Ascending aorta (tissue), 2 donors: ENCODE measurements at regions not wholly inside any gene's neighbourhood (a gene's known extent, or its start where the extent isn't known, plus 50 kb on each side); places are given as distances from the start of the nearest gene placed in this dataset.

Experiments used
- DNase-seq, 2 donors: peaks; one replicate each; pipeline ENCODE4 v3.0.0-alpha.2; 2019; ENCODE audit warnings: low spot score in 2 of 2
- H3K27ac ChIP-seq, 2 donors: fragments of 200-600 bp; sonication (generic); one replicate each; pipeline ENCODE4 v1.5.1; 2016 to 2017; ENCODE audit warnings: mild to moderate bottlenecking in 1 of 2
- H3K27me3 ChIP-seq: fragments of 200-600 bp; sonication (generic); one replicate; pipeline ENCODE4 v1.5.1; 2017
- H3K36me3 ChIP-seq, 2 donors: fragments of 200-600 bp; sonication (generic); one replicate each; pipeline ENCODE4 v1.5.1; 2016
- H3K4me1 ChIP-seq, 2 donors: fragments of 200-600 bp; sonication (generic); one replicate each; pipeline ENCODE4 v1.5.1; 2016 to 2017; ENCODE audit warnings: mild to moderate bottlenecking in 1 of 2
- H3K4me3 ChIP-seq, 2 donors: fragments of 200-600 bp; sonication (generic); one replicate each; pipeline ENCODE4 v1.5.1; 2016 to 2017; ENCODE audit warnings: mild to moderate bottlenecking in 1 of 2
- H3K9me3 ChIP-seq, 2 donors: fragments of 200-600 bp; sonication (generic); one replicate each; pipeline ENCODE4 v1.5.1; 2016
- CTCF ChIP-seq, 3 experiments: fragments of 200-600 bp in 2 of 3; fragments of 450-650 bp in 1 of 3; sonication (generic) in 2 of 3; IDR thresholded peaks; one replicate each; pipeline ENCODE4 v1.5.1; 2016 to 2019; ENCODE audit warnings: antibody characterized with exemption in 3 of 3, mild to moderate bottlenecking in 1 of 3, moderate library complexity in 1 of 3
- intact Hi-C: fragments of 100-400 bp; cut with DNase I; formaldehyde crosslinking; loops from one replicate; pipeline ENCODE4 v1.15.1; 2023

GRCh38 chr2:64794426-64794995, 140.8 kb upstream of the SERTAD2 start:
- no peak overlapping the region for H3K27ac ChIP-seq
- intact Hi-C loops = no loop called here
- no peak overlapping the region for H3K4me3 ChIP-seq
- H3K4me1 ChIP-seq = no peaks in the 10 kb centered on the region
- H3K9me3 ChIP-seq = no peaks in the 10 kb centered on the region
- DNase-seq = no peak
- no peaks in the 10 kb centered on the region for H3K36me3 ChIP-seq
- no peaks in the 10 kb centered on the region for H3K27me3 ChIP-seq
- TF ChIP-seq CTCF (IDR thresholded peaks at IDR 0.05) = no peak

GRCh38 chr2:64795024-64795592, 141.4 kb upstream of the SERTAD2 start:
- Histone ChIP-seq H3K9me3 (no peaks in the 10 kb centered on the region), H3K4me1 (no peaks in the 10 kb centered on the region), H3K36me3 (no peaks in the 10 kb centered on the region), H3K27ac (no peak overlapping the region), H3K27me3 (no peaks in the 10 kb centered on the region), H3K4me3 (no peak overlapping the region)
- no peak for TF ChIP-seq CTCF (IDR thresholded peaks at IDR 0.05)
- no peak for DNase-seq
- intact Hi-C loops = no loop called here

GRCh38 chr2:64796926-64797325, 143.2 kb upstream of the SERTAD2 start:
- H3K4me1 ChIP-seq = no peaks in the 10 kb centered on the region
- no peak overlapping the region for H3K27ac ChIP-seq
- no peak for TF ChIP-seq CTCF (IDR thresholded peaks at IDR 0.05)
- intact Hi-C loops = no loop called here
- H3K27me3 ChIP-seq = no peaks in the 10 kb centered on the region
- H3K4me3 ChIP-seq = no peak overlapping the region
- H3K9me3 ChIP-seq = no peaks in the 10 kb centered on the region
- DNase-seq = no peak
- no peaks in the 10 kb centered on the region for H3K36me3 ChIP-seq

- H3K27ac ChIP-seq = no peak overlapping the region
Observed at GRCh38 chr2:64797881-64798575, 144.3 kb upstream of the SERTAD2 start.

GRCh38 chr2:64799592-64800252, 146.0 kb upstream of the SERTAD2 start:
- Histone ChIP-seq H3K9me3 (no peaks in the 10 kb centered on the region), H3K27ac (no peak overlapping the region), H3K27me3 (no peaks in the 10 kb centered on the region), H3K36me3 (no peaks in the 10 kb centered on the region), H3K4me3 (no peak overlapping the region), H3K4me1 (no peaks in the 10 kb centered on the region)
- DNase-seq = no peak
- no peak for TF ChIP-seq CTCF (IDR thresholded peaks at IDR 0.05)
- intact Hi-C loops = no loop called here

More at GRCh38 chr2:64797881-64798575, 144.3 kb upstream of the SERTAD2 start:
- TF ChIP-seq CTCF (IDR thresholded peaks at IDR 0.05) = no peak
- no peaks in the 10 kb centered on the region for H3K4me1 ChIP-seq
- no peak overlapping the region for H3K4me3 ChIP-seq
- no peaks in the 10 kb centered on the region for H3K36me3 ChIP-seq
- H3K27me3 ChIP-seq = no peaks in the 10 kb centered on the region
- DNase-seq = no peak
- intact Hi-C loops = no loop called here
- H3K9me3 ChIP-seq = no peaks in the 10 kb centered on the region
